HepG2 (cell line): ENCODE measurements at regions not wholly inside any gene's neighbourhood (a gene's known extent, or its start where the extent isn't known, plus 50 kb on each side); places are given as distances from the start of the nearest gene placed in this dataset.

ENCODE experiments used
- ATF1 ChIP-seq: IDR thresholded peaks from 2 replicates; pipeline ENCODE4 v1.6.1; 2016; ENCODE audit warnings: mild to moderate bottlenecking, control low read depth
- ATF3 ChIP-seq: sonication (generic); formaldehyde crosslinking; IDR thresholded peaks from 2 replicates; pipeline ENCODE4 v1.4.0; 2020; ENCODE audit warnings: missing genetic modification reagents
- CTCF ChIP-seq: sonication (generic); formaldehyde crosslinking; IDR thresholded peaks from 2 replicates; pipeline ENCODE4 v1.5.0; 2020; ENCODE audit warnings: mild to moderate bottlenecking, missing genetic modification reagents, moderate library complexity
- HNRNPUL1 ChIP-seq: fragments of 200-400 bp; formaldehyde crosslinking; IDR thresholded peaks from 2 replicates; pipeline ENCODE4 v1.6.1; 2017; ENCODE audit warnings: low read depth, mild to moderate bottlenecking, low read length, moderate library complexity
- MXI1 ChIP-seq: IDR thresholded peaks from 3 replicates; pipeline ENCODE4 v1.6.1; 2012; ENCODE audit warnings: low read depth, low read length, inconsistent platforms, borderline replicate concordance
- RARG ChIP-seq: sonication (generic); formaldehyde crosslinking; IDR thresholded peaks from 2 replicates; pipeline ENCODE4 v1.4.0; 2020; ENCODE audit warnings: low read depth, mild to moderate bottlenecking, missing genetic modification reagents
- TCF7L2 ChIP-seq: IDR thresholded peaks from 2 replicates; pipeline ENCODE4 v1.6.1; 2011; ENCODE audit warnings: mild to moderate bottlenecking, low read depth, low read length, moderate library complexity
- TOE1 ChIP-seq: sonication (generic); formaldehyde crosslinking; IDR thresholded peaks from 2 replicates; pipeline ENCODE4 v1.4.0; 2020; ENCODE audit warnings: mild to moderate bottlenecking, missing genetic modification reagents

- no peak for TF ChIP-seq CTCF (CRISPR knock-in tag)
- no peak for TF ChIP-seq TOE1 (CRISPR knock-in tag)
- no peak for TF ChIP-seq TCF7L2
- no peak for TF ChIP-seq MXI1
- no peak for TF ChIP-seq HNRNPUL1
- no peak for TF ChIP-seq ATF1
- TF ChIP-seq ATF3 (CRISPR knock-in tag) = no peak
- TF ChIP-seq RARG (CRISPR knock-in tag) = no peak
Observed at GRCh38 chrX:99705701-99706100, 704.4 kb downstream of the PCDH19 start.
